ENCODE measurements at regions not wholly inside any gene's neighbourhood (a gene's known extent, or its start where the extent isn't known, plus 50 kb on each side); places are given as distances from the start of the nearest gene placed in this dataset.
"Not testable (repeated sequence)": the region's sequence is repeated elsewhere in the genome, so short reads cannot be mapped to it uniquely, and the experiment has no call there.

- 69 to 71% methylated on average over 1 of the region's 1 CpG for WGBS, 2 donors
- Histone ChIP-seq H3K4me1 (no peaks in the 10 kb centered on the region), H3K36me3 (ENCODE audit: low read depth, missing control alignments) (no peaks in the 10 kb centered on the region), H3K4me3 (no peak overlapping the region), H3K9me3 (no peaks in the 10 kb centered on the region), H3K27ac (no peak overlapping the region), H3K27me3 (no peaks in the 10 kb centered on the region)
- TF ChIP-seq CTCF (IDR thresholded peaks at IDR 0.05) (no peak), POLR2A (IDR thresholded peaks at IDR 0.05) (no peak)
- DNase-seq: no peak
- intact Hi-C loops (cut with DNase I; ENCODE audit: low total_unique reads): no loop called here
Measured at GRCh38 chr9:26216702-26217101, 538.5 kb upstream of the TUSC1 start.

GRCh38 chr9:26214713-26215444 is 536.6 kb upstream of the TUSC1 start:
- H3K4me3 ChIP-seq: peak overlapping the region; percentile 15 to 41
- H3K4me1 ChIP-seq; DNase-seq; H3K36me3 ChIP-seq (ENCODE audit: low read depth, missing control alignments); H3K27me3 ChIP-seq; H3K27ac ChIP-seq; intact Hi-C loops (cut with DNase I; ENCODE audit: low total_unique reads); H3K9me3 ChIP-seq: not testable (repeated sequence)
- 57 to 66% methylated on average over 8 to 46 of the region's 61 CpGs for WGBS, 2 donors

GRCh38 chr9:26210338-26210851 is 532.2 kb upstream of the TUSC1 start:
- H3K36me3 ChIP-seq (ENCODE audit: low read depth, missing control alignments): no peaks in the 10 kb centered on the region
- H3K4me3 ChIP-seq: no peak overlapping the region
- intact Hi-C loops (cut with DNase I; ENCODE audit: low total_unique reads): no loop called here
- H3K9me3 ChIP-seq: no peaks in the 10 kb centered on the region
- H3K4me1 ChIP-seq: no peaks in the 10 kb centered on the region
- DNase-seq: no peak
- H3K27ac ChIP-seq: no peak overlapping the region
- TF ChIP-seq POLR2A (IDR thresholded peaks at IDR 0.05): no peak
- no peak for TF ChIP-seq CTCF (IDR thresholded peaks at IDR 0.05)
- 53 to 54% methylated on average over 6 of the region's 6 CpGs for WGBS, 2 donors
- no peaks in the 10 kb centered on the region for H3K27me3 ChIP-seq

GRCh38 chr9:26205261-26205660 is 527.0 kb upstream of the TUSC1 start:
- WGBS, 2 donors: 89% methylated on average over 3 of the region's 3 CpGs
- H3K36me3 ChIP-seq (ENCODE audit: low read depth, missing control alignments): no peaks in the 10 kb centered on the region
- H3K4me3 ChIP-seq: no peak overlapping the region
- intact Hi-C loops (cut with DNase I; ENCODE audit: low total_unique reads): no loop called here
- TF ChIP-seq POLR2A (IDR thresholded peaks at IDR 0.05) (no peak), CTCF (IDR thresholded peaks at IDR 0.05) (no peak)
- no peaks in the 10 kb centered on the region for H3K27me3 ChIP-seq
- no peaks in the 10 kb centered on the region for H3K9me3 ChIP-seq
- H3K4me1 ChIP-seq: no peaks in the 10 kb centered on the region
- DNase-seq: no peak
- no peak overlapping the region for H3K27ac ChIP-seq

GRCh38 chr9:26193237-26193636 is 515.0 kb upstream of the TUSC1 start:
- H3K27me3 ChIP-seq: no peaks in the 10 kb centered on the region
- DNase-seq: no peak
- intact Hi-C loops (cut with DNase I; ENCODE audit: low total_unique reads): no loop called here
- no peak overlapping the region for H3K4me3 ChIP-seq
- TF ChIP-seq CTCF (IDR thresholded peaks at IDR 0.05) (no peak), POLR2A (IDR thresholded peaks at IDR 0.05) (no peak)
- H3K9me3 ChIP-seq: no peaks in the 10 kb centered on the region
- H3K36me3 ChIP-seq (ENCODE audit: low read depth, missing control alignments): no peaks in the 10 kb centered on the region
- no peak overlapping the region for H3K27ac ChIP-seq
- H3K4me1 ChIP-seq: no peaks in the 10 kb centered on the region
- 82 to 89% methylated on average over 2 of the region's 2 CpGs for WGBS, 2 donors

All from testis (tissue), 2 donors.